PC-3 (cell line): ENCODE measurements at regions not wholly inside any gene's neighbourhood (a gene's known extent, or its start where the extent isn't known, plus 50 kb on each side); places are given as distances from the start of the nearest gene placed in this dataset.

Experiments used
- EZH2 ChIP-seq: fragments of 300-600 bp; sonication (generic); IDR thresholded peaks from one replicate; pipeline ENCODE4 v1.6.1; 2017; ENCODE audit warnings: antibody characterized with exemption, mild to moderate bottlenecking, low read length; ENCODE audit not compliant: unreplicated experiment
- EZH2phosphoT487 ChIP-seq: fragments of 300-600 bp; sonication (generic); IDR thresholded peaks from 2 replicates; pipeline ENCODE4 v1.6.1; 2018; ENCODE audit warnings: mild to moderate bottlenecking, antibody characterized with exemption, low read length, borderline replicate concordance
- TF ChIP-seq, protein P1 (sequence below): fragments of 300-600 bp; sonication (generic); conservative IDR thresholded peaks from 2 replicates; pipeline ENCODE4 v1.5.1; 2017; ENCODE audit warnings: antibody characterized with exemption, low read depth, mild to moderate bottlenecking, low read length

DNA sequence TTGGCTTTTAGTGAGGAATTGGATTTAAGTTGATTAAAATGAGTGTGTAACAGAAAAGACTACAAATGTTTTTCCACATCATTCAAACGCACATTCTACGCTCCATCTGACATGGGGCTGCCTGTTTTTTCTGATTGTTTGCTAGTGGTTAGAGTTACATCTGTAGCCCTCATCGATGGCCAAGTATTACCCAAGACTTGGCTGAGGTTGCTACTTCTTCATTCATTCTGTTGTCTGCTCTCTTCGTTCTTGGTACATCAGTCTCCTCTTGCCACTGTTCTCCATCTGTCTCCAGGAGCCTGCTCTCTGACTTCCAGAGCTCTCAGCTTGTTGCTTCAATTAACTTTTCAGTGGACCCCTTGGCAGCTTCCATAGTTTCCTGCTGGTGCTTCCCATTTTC, 1844.6 kb upstream of the TENM3 start:
- TF ChIP-seq, protein P1, sequence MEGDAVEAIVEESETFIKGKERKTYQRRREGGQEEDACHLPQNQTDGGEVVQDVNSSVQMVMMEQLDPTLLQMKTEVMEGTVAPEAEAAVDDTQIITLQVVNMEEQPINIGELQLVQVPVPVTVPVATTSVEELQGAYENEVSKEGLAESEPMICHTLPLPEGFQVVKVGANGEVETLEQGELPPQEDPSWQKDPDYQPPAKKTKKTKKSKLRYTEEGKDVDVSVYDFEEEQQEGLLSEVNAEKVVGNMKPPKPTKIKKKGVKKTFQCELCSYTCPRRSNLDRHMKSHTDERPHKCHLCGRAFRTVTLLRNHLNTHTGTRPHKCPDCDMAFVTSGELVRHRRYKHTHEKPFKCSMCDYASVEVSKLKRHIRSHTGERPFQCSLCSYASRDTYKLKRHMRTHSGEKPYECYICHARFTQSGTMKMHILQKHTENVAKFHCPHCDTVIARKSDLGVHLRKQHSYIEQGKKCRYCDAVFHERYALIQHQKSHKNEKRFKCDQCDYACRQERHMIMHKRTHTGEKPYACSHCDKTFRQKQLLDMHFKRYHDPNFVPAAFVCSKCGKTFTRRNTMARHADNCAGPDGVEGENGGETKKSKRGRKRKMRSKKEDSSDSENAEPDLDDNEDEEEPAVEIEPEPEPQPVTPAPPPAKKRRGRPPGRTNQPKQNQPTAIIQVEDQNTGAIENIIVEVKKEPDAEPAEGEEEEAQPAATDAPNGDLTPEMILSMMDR = no peak
- TF ChIP-seq EZH2 (no peak), EZH2phosphoT487 (no peak)
